ENCODE measurements at regions not wholly inside any gene's neighbourhood (a gene's known extent, or its start where the extent isn't known, plus 50 kb on each side); places are given as distances from the start of the nearest gene placed in this dataset.

GRCh38 chr1:193799371-193799770 is 613.0 kb upstream of the B3GALT2 start:
- DNase-seq (ENCODE audit: low read depth): no peak

- no peak for DNase-seq (ENCODE audit: low read depth)
Measured at GRCh38 chr1:193794239-193794638, 607.8 kb upstream of the B3GALT2 start.

- no peak for DNase-seq (ENCODE audit: low read depth)
Measured at GRCh38 chr1:193791746-193792145, 605.3 kb upstream of the B3GALT2 start.

- no peak for DNase-seq (ENCODE audit: low read depth)
Measured at GRCh38 chr1:193787061-193787460, 600.6 kb upstream of the B3GALT2 start.

- no peak for DNase-seq (ENCODE audit: low read depth)
Measured at GRCh38 chr1:193785850-193786420, 599.5 kb upstream of the B3GALT2 start.

- DNase-seq (ENCODE audit: low read depth): no peak
Measured at GRCh38 chr1:193774536-193775323, 588.3 kb upstream of the B3GALT2 start.

- no peak for DNase-seq (ENCODE audit: low read depth)
Measured at GRCh38 chr1:193771596-193771995, 585.2 kb upstream of the B3GALT2 start.

- no peak for DNase-seq (ENCODE audit: low read depth)
Measured at GRCh38 chr1:193769651-193770050, 583.2 kb upstream of the B3GALT2 start.

GRCh38 chr1:193767886-193768285 is 581.5 kb upstream of the B3GALT2 start:
- DNase-seq (ENCODE audit: low read depth): no peak

- no peak for DNase-seq (ENCODE audit: low read depth)
Measured at GRCh38 chr1:193766329-193766728, 579.9 kb upstream of the B3GALT2 start.

- peak; percentile 38 for DNase-seq (ENCODE audit: low read depth)
Measured at GRCh38 chr1:193763266-193763665, 576.9 kb upstream of the B3GALT2 start.

GRCh38 chr1:193762236-193762635 is 575.8 kb upstream of the B3GALT2 start:
- DNase-seq (ENCODE audit: low read depth): no peak

GRCh38 chr1:193755441-193755840 is 569.0 kb upstream of the B3GALT2 start:
- DNase-seq (ENCODE audit: low read depth): no peak

- DNase-seq (ENCODE audit: low read depth): no peak
Measured at GRCh38 chr1:193754732-193755427, 568.5 kb upstream of the B3GALT2 start.

GRCh38 chr1:193754151-193754550 is 567.7 kb upstream of the B3GALT2 start:
- no peak for DNase-seq (ENCODE audit: low read depth)

GRCh38 chr1:193753038-193753756 is 566.8 kb upstream of the B3GALT2 start:
- no peak for DNase-seq (ENCODE audit: low read depth)

GRCh38 chr1:193749868-193750267 is 563.5 kb upstream of the B3GALT2 start:
- DNase-seq (ENCODE audit: low read depth): no peak

GRCh38 chr1:193747579-193747978 is 561.2 kb upstream of the B3GALT2 start:
- DNase-seq (ENCODE audit: low read depth): no peak

GRCh38 chr1:193741228-193741627 is 554.8 kb upstream of the B3GALT2 start:
- no peak for DNase-seq (ENCODE audit: low read depth)

- no peak for DNase-seq (ENCODE audit: low read depth)
Measured at GRCh38 chr1:193740762-193741161, 554.3 kb upstream of the B3GALT2 start.

- no peak for DNase-seq (ENCODE audit: low read depth)
Measured at GRCh38 chr1:193736507-193736906, 550.1 kb upstream of the B3GALT2 start.

GRCh38 chr1:193733674-193734073 is 547.3 kb upstream of the B3GALT2 start:
- DNase-seq (ENCODE audit: low read depth): no peak

GRCh38 chr1:193730017-193730416 is 543.6 kb upstream of the B3GALT2 start:
- no peak for DNase-seq (ENCODE audit: low read depth)

All from HS-27A (cell line).